ENCODE measurements at regions not wholly inside any gene's neighbourhood (a gene's known extent, or its start where the extent isn't known, plus 50 kb on each side); places are given as distances from the start of the nearest gene placed in this dataset.
"Not testable (repeated sequence)": the region's sequence is repeated elsewhere in the genome, so short reads cannot be mapped to it uniquely, and the experiment has no call there.

- no peak for DNase-seq
Measured at GRCh38 chr17:33952425-33952824, 302.7 kb upstream of the CCL2 start.

DNA sequence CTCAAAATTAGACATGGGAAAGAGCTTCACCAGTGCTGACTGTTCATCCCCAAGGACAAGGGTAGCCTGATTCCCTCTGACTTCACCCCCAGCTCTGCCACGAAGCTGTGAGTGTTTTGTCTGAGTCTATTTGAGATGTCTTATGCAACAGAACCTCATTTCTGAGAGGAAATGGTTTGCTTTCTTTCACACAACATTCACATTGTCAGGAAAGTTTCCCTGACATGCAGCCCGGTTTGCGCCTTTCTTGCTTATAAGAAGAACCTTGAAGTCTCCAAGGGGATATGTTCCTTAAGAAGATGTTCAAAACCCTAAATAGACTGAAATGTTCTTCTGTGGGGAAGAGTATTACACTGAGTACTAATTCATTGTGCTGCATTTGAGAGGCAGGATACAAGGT is 300.5 kb upstream of the CCL2 start:
- no peak for DNase-seq

GRCh38 chr17:33955461-33955860 is 299.6 kb upstream of the CCL2 start:
- no peak for DNase-seq

- DNase-seq, result not testable (repeated sequence)
Measured at GRCh38 chr17:33959098-33959497, 296.0 kb upstream of the CCL2 start.

- DNase-seq, result no peak
Measured at GRCh38 chr17:33962857-33963655, 292.0 kb upstream of the CCL2 start.

GRCh38 chr17:33964344-33964979 is 290.6 kb upstream of the CCL2 start:
- DNase-seq, result no peak

DNA sequence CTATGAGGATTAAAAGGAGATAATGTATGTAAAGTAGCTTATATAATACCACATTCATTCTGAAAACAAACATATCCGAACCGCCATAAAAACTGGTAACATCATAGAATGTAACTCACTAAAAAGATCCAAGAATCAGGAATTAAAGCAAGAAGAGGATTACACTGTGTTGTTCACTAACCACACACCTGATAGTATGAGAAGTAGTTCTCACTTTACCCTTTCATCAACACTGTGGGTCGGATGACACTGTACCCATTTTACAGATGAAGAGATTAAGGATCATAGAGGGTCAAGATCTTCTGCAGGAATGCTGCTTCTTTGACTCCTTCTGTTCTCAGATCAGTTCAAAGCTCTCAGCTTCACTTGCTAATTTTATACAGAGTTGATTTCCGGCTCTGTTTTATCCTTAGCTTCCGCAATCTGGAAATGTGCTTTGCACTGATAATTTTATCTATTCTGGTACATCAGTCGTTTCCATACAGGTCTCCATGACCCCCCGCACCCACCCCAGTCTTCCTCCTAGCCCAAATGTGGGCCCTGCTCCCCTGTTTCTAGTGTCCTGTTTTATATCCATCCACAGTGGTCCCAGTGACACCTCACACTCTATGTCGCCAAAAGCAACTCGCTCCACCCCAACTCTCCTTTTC is 288.6 kb upstream of the CCL2 start:
- DNase-seq, result no peak

DNA sequence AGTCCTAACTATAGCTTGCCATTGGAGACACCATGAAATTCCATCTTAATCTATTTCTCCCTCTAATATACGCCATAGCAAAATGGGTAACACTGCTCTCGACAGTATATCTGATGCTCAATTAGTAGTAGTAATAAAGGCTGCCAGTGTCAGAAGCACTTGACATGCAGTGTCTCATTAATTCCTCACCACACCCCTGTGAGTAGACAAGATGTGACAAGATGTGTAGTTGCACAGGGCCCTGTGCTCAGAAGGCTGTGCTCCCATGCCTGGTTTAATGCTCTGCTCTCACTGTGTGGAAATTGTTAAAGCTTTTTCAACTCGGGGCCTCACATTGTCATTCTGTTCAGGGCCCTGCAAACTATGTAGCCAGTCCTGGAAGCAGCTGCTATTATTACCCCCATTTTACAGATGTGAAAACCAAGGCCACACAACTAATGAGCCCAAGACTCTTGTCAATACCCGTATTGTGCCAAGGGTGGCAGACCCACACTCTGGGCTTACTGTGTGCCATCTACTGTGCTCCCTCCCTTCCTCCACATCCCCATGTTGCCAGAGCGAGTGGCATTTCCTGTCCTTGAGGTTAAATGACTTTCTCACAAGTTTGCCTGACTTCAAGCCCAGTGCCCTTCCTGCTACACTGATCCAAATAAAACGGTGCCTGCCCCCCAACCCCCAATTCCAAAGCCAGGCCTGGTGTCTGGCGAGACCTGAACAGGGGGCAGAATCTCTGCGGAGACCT is 287.3 kb upstream of the CCL2 start:
- no peak for DNase-seq

DNA sequence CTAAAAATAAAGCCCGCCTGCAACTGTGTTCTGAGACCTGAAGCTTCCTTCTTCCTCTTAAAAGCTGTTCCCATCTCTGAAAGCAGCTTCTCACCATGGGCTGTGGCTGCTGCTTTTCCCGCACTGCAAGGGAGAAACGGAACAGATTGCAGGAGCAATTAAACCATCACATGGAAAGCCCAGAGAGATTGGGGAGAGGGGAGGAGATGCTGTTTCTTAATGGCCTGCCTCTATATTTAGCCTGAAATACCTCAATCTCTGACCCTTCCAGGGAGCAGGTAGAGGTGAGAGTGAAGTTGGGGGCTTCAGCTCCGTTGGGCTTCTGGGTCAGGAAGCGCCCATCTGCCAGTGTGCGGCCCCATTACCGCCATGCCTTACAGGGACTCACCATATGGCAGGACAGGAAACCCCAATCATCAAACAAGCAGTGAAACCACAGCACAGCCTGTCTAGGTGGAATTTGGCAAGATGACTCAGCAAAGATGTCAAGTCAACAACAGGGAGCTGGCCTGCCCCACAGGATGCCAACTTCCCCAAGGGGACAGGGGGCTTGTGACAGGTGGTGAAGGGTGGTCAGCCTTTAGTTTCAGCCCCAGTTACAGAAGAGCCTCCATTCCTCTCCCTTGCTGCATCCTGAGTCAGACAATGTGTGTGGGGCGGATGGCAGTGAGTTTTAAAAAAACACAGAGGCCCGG is 286.6 kb upstream of the CCL2 start:
- no peak for DNase-seq

- no peak for DNase-seq
Measured at GRCh38 chr17:33970279-33970678, 284.8 kb upstream of the CCL2 start.

DNA sequence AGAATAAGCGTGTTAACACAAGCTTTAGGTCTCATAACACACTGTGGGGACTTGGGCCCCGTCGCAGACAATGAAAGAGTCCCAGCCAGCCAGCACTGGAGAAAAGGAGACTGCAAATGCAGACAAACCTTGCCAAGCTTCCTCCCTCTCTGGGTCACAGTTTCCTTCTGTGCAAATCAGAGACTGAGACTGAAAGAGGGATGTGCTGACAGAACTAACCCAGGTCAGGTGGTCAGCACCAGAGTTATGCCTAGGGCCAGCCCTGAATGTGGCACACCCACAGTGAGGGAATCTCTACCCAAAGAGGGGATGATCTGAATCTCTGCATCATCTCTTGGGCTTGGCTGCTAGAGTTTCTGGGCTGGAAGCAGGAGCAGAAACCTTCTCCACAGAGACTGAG is 282.3 kb upstream of the CCL2 start:
- DNase-seq, result no peak

DNA sequence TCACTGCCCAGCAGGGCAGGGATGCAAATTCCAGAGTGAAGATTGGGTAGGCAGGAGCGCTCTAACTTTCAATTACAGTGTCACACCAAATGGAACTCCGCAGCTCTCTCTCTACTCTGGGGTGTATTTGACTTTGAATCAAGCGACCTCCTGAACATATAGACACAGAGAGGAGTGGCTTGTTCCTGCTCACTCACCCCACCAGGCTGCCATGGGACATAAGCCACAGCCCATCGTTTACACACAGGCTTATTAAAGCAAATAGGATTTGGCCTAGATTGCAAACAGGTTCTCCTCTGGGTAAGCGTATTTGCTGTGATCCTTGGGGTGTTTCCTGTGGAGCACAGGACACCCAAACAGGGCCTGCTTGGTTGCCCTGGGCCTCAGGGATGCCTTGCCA is 281.6 kb upstream of the CCL2 start:
- no peak for DNase-seq

GRCh38 chr17:33974276-33974675 is 280.8 kb upstream of the CCL2 start:
- no peak for DNase-seq

- no peak for DNase-seq
Measured at GRCh38 chr17:33976831-33977230, 278.3 kb upstream of the CCL2 start.

DNA sequence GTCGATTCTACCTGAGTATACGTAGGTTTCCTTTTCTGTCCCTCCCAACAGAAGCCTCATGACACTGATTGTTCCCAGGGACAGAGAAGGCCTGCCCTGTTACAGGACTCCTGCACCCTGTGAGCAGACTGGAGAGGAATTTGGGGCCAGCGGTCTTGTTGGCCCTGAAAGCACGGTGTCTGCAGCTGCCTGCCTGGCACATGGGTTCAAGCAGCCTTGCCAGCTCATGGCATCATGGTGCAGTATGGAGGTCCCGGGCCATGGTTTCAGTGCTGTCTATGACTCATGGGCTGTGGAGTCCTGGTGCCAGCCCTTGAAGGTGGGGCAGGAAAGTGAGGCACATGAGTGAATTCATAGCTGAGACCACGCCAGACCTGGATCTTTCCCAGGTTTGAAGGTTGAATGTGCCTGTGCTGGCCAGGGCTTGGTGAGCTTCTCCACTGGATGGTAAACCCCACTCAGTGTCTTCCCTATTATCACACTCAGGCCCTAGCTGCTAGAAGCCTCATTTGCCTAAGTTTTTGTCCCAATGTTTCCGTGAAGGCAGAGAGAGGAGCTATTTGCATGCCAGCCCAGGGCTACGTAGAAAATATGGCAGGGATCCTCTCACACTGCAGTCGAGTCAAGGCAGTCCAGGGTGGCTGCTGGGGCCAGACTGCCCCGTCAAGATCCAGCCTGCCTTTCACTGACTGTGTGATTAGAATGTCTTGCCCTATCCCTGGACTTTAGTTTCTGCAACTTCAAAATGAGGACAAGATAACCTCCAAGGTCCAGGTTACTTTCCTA is 277.2 kb upstream of the CCL2 start:
- DNase-seq, result no peak

DNA sequence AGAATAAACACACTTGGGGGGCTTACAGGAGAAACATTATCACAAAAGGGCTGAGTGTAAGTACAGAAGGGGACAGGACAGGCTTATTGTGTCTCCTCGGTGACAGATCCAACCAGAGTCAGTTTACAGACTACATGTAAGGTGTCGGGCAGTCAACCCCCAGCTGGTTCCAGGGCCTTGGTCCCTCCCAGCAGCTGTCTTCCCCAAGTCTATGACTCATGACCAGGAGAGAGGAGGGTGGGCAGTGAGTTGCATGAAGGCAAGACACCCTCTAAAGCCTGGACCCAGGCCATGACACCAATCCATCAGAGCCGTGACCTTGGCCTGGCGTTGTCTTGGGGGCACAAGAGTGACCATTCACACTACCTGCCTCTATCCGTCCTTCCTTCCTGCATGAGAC is 276.2 kb upstream of the CCL2 start:
- no peak for DNase-seq

DNA sequence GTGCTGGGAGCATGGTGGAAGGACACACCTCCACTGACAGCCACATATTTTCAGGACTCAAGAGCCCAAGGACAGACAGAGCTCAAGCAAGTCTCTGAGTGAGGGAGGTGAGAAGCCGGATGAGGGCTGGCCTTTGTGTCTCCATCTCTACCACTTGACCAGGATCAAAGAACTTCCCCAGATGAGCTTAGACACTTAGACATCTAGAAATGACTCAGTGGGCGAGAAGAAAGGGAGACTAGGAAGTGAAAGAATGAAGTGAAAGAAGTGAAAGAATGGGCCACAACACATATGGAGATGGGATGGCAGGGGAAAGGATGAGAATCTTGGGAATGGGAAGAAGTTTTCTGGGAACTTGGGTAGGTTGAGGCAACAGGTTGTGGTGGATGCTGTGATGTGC is 274.9 kb upstream of the CCL2 start:
- DNase-seq, result no peak

- DNase-seq, result peak; percentile 8
Measured at GRCh38 chr17:33981711-33982601, 273.1 kb upstream of the CCL2 start.

DNA sequence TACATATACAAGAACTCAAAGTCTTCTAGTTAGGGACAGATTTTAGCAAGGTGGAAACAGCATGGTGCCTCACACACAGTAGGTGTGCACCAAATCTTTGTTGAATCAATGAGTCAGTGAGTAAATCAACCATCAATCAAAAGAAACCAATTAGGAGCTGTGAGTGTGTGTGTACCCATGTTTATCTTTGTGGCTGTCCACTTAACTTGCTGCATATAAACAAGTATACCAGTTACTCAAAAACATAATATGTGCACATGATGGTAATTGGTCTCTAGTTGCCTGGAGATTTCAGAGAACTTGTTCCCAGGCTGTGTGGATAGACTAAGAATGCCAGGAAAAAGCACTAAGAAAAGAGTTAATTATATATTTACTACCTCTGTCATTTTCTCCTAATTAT is 272.2 kb upstream of the CCL2 start:
- no peak for DNase-seq

- DNase-seq, result no peak
Measured at GRCh38 chr17:33983824-33984574, 271.1 kb upstream of the CCL2 start.
